H4 (cell line): ENCODE measurements at regions not wholly inside any gene's neighbourhood (a gene's known extent, or its start where the extent isn't known, plus 50 kb on each side); places are given as distances from the start of the nearest gene placed in this dataset.

Experiments used
- DNase-seq: peaks from one replicate; pipeline ENCODE4 v3.0.0-alpha.2; 2015; ENCODE audit warnings: low spot score

- no peak for DNase-seq
Measured at GRCh38 chr15:99440551-99441443, 125.0 kb upstream of the MEF2A start.

GRCh38 chr15:99441444-99441800, 124.4 kb upstream of the MEF2A start:
- DNase-seq = no peak

- no peak for DNase-seq
Measured at GRCh38 chr15:99441871-99442251, 123.9 kb upstream of the MEF2A start.

- peak; percentile 66 for DNase-seq
Measured at GRCh38 chr15:99442252-99442897, 123.4 kb upstream of the MEF2A start.

- no peak for DNase-seq
Measured at GRCh38 chr15:99443056-99443756, 122.6 kb upstream of the MEF2A start.

GRCh38 chr15:99443768-99444446, 121.9 kb upstream of the MEF2A start:
- no peak for DNase-seq

GRCh38 chr15:99445272-99445850, 120.4 kb upstream of the MEF2A start:
- DNase-seq = no peak

GRCh38 chr15:99446565-99447496, 119.0 kb upstream of the MEF2A start:
- no peak for DNase-seq

- DNase-seq = no peak
Measured at GRCh38 chr15:99447497-99448371, 118.0 kb upstream of the MEF2A start.

GRCh38 chr15:99449514-99449913, 116.3 kb upstream of the MEF2A start:
- DNase-seq = no peak

- no peak for DNase-seq
Measured at GRCh38 chr15:99450896-99451358, 114.9 kb upstream of the MEF2A start.

GRCh38 chr15:99451484-99451883, 114.3 kb upstream of the MEF2A start:
- DNase-seq = no peak

GRCh38 chr15:99452010-99452409, 113.8 kb upstream of the MEF2A start:
- DNase-seq = no peak

GRCh38 chr15:99452728-99453636, 112.8 kb upstream of the MEF2A start:
- no peak for DNase-seq

GRCh38 chr15:99453637-99454030, 112.2 kb upstream of the MEF2A start:
- no peak for DNase-seq

- no peak for DNase-seq
Measured at GRCh38 chr15:99454107-99454809, 111.5 kb upstream of the MEF2A start.

- peak; percentile 80 for DNase-seq
Measured at GRCh38 chr15:99454941-99455788, 110.6 kb upstream of the MEF2A start.
